B cell (primary cell): ENCODE measurements at regions not wholly inside any gene's neighbourhood (a gene's known extent, or its start where the extent isn't known, plus 50 kb on each side); places are given as distances from the start of the nearest gene placed in this dataset.

Experiments
- ATAC-seq: fragments of 200-7000 bp; cut with Tn5 transposase; one replicate; pipeline ENCODE4 v1.10.0; 2021; ENCODE audit warnings: low read depth, mild to moderate bottlenecking, moderate number of reproducible peaks, moderate library complexity
- CTCF ChIA-PET: fragments of 350-600 bp; sonication (Branson Sonifier 250); formaldehyde crosslinking; loops from one replicate; lab custom pipeline; 2021; ENCODE audit warnings: antibody characterized with exemption, inconsistent platforms; lab: Charles Lee
- POLR2A ChIA-PET: fragments of 350-600 bp; sonication (Branson Sonifier 250); formaldehyde crosslinking; loops from one replicate; lab custom pipeline; 2021; ENCODE audit warnings: antibody characterized with exemption; lab: Charles Lee
- DNase-seq: peaks from one replicate; pipeline ENCODE4 v3.0.0; 2013
- H2AFZ ChIP-seq: 2 replicates; pipeline ENCODE4 v1.6.1; 2012; ENCODE audit warnings: mild to moderate bottlenecking, low read depth, low read length; ENCODE audit not compliant: insufficient read depth, poor library complexity, severe bottlenecking
- H3K27ac ChIP-seq, 2 donors: 1 replicate in 1 of 2; 2 replicates in 1 of 2; pipeline ENCODE4 v1.5.1; 2012 to 2013; ENCODE audit warnings: low read length in 2 of 2, mild to moderate bottlenecking in 2 of 2, moderate library complexity in 1 of 2
- H3K27me3 ChIP-seq, 4 experiments: fragments of 200-600 bp in 1 of 4; sonication (generic) in 1 of 4; replicated peaks in 1 of 4; 1 replicate in 2 of 4; 2 replicates in 2 of 4; pipeline versions ENCODE4 v1.6.1 to v1.7.0; 2013 to 2016; ENCODE audit warnings: low read length in 3 of 4, mild to moderate bottlenecking in 2 of 4, mixed read lengths in 1 of 4, moderate library complexity in 1 of 4; ENCODE audit not compliant: insufficient read depth in 4 of 4, control insufficient read depth in 3 of 4; ENCODE audit errors: control extremely low read depth in 1 of 4
- H3K36me3 ChIP-seq, 2 experiments: replicated peaks in 1 of 2; 1 replicate in 1 of 2; 2 replicates in 1 of 2; pipeline versions ENCODE4 v1.6.1 to v1.7.1; 2013; ENCODE audit warnings: low read length in 1 of 2; ENCODE audit not compliant: insufficient read depth in 2 of 2, control insufficient read depth in 1 of 2; ENCODE audit errors: control extremely low read depth in 1 of 2, extremely low read depth in 1 of 2
- H3K4me1 ChIP-seq, 2 donors: fragments of 200-600 bp in 1 of 2; sonication (generic) in 1 of 2; 1 replicate in 1 of 2; 2 replicates in 1 of 2; pipeline versions ENCODE4 v1.5.1 to v1.6.1; 2013 to 2017; ENCODE audit warnings: low read length in 2 of 2; ENCODE audit not compliant: control insufficient read depth in 2 of 2, insufficient read depth in 2 of 2
- H3K4me2 ChIP-seq: replicated peaks from 2 replicates; pipeline ENCODE3; 2012; ENCODE audit warnings: mild to moderate bottlenecking, low read depth, low read length; ENCODE audit not compliant: poor library complexity, severe bottlenecking
- H3K4me3 ChIP-seq, 5 experiments: fragments of 200-600 bp in 1 of 5; sonication (generic) in 1 of 5; 1 replicate in 3 of 5; 2 replicates in 2 of 5; pipeline versions ENCODE4 v1.5.1 to v1.7.0; 2011 to 2016; ENCODE audit warnings: low read length in 4 of 5, mild to moderate bottlenecking in 4 of 5, low read depth in 2 of 5, control low read depth in 1 of 5, moderate library complexity in 1 of 5; ENCODE audit not compliant: insufficient read depth in 1 of 5; ENCODE audit errors: control extremely low read depth in 1 of 5, extremely low read depth in 1 of 5
- H3K79me2 ChIP-seq: fragments of 200-600 bp; sonication (generic); one replicate; pipeline ENCODE4 v1.6.0; 2016; ENCODE audit warnings: low read length; ENCODE audit not compliant: control insufficient read depth, insufficient read depth
- H3K9ac ChIP-seq: fragments of 200-600 bp; sonication (generic); 2 replicates; pipeline ENCODE4 v1.6.1; 2017; ENCODE audit warnings: mild to moderate bottlenecking, low read length, moderate library complexity
- H3K9me3 ChIP-seq, 3 donors: one replicate each; pipeline versions ENCODE4 v1.6.1 to v1.7.1; 2013; ENCODE audit warnings: low read length in 2 of 3; ENCODE audit not compliant: control insufficient read depth in 2 of 3, insufficient read depth in 1 of 3; ENCODE audit errors: control extremely low read depth in 1 of 3
- H4K20me1 ChIP-seq: 2 replicates; pipeline ENCODE4 v1.6.0; 2012; ENCODE audit warnings: mild to moderate bottlenecking, low read length; ENCODE audit not compliant: insufficient read depth, control insufficient read depth, poor library complexity, severe bottlenecking
- H3K27ac Mint-ChIP-seq: one replicate; pipeline ENCODE4 v1.8.0; 2021; ENCODE audit warnings: mixed read lengths
- H3K27me3 Mint-ChIP-seq: one replicate; pipeline ENCODE4 v1.8.0; 2021; ENCODE audit warnings: mixed read lengths
- H3K4me1 Mint-ChIP-seq: one replicate; pipeline ENCODE4 v1.8.0; 2021; ENCODE audit warnings: mixed read lengths
- H3K4me3 Mint-ChIP-seq: one replicate; pipeline ENCODE4 v1.8.0; 2021; ENCODE audit warnings: mixed read lengths
- H3K9me3 Mint-ChIP-seq: one replicate; pipeline ENCODE4 v1.8.0; 2022; ENCODE audit warnings: mixed read lengths; ENCODE audit not compliant: insufficient read depth
- EZH2 ChIP-seq: IDR thresholded peaks from 2 replicates; pipeline ENCODE4 v1.6.1; 2012; ENCODE audit warnings: borderline replicate concordance, low read depth, mild to moderate bottlenecking, moderate library complexity, low read length; ENCODE audit not compliant: insufficient read depth, poor library complexity, severe bottlenecking
- WGBS: methylation state at CpG from one replicate; pipeline ENCODE4 v1.1.5; 2013; ENCODE audit warnings: missing lambda C conversion rate; ENCODE audit not compliant: insufficient coverage; 5-methylcytosine and 5-hydroxymethylcytosine counted together
- intact Hi-C: fragments of 100-400 bp; cut with micrococcal nuclease; formaldehyde crosslinking; loops from one replicate; pipeline ENCODE4 v1.10.0; 2022
- TF ChIP-seq, protein P1 (sequence below): fragments of 200-600 bp; IDR thresholded peaks from one replicate; pipeline ENCODE4 v1.8.0; 2022; ENCODE audit warnings: antibody characterized with exemption, mild to moderate bottlenecking

DNA sequence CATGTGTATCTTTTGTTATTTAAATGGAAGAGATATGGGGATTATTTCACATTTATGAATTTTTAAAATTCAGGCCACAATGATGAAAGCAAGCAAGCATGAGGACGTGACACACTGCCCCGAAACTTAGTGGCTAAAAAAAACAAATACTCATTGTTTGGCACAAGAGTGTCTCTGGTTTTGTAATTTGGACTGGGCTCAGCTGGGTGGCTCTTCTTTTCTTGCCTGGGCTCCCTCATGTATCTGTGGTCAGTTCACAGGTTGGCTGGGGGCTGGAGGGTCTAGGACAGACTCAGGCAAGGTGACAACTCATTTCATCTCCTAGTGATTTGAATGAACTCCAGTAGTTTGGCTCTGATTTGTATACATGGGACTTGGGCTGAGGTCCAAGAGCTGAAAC lies 238.4 kb upstream of the PRKX start:
- H3K36me3 ChIP-seq, result no peaks in the 10 kb centered on the region
- no peak overlapping the region for H3K4me3 Mint-ChIP-seq
- TF ChIP-seq, protein P1, sequence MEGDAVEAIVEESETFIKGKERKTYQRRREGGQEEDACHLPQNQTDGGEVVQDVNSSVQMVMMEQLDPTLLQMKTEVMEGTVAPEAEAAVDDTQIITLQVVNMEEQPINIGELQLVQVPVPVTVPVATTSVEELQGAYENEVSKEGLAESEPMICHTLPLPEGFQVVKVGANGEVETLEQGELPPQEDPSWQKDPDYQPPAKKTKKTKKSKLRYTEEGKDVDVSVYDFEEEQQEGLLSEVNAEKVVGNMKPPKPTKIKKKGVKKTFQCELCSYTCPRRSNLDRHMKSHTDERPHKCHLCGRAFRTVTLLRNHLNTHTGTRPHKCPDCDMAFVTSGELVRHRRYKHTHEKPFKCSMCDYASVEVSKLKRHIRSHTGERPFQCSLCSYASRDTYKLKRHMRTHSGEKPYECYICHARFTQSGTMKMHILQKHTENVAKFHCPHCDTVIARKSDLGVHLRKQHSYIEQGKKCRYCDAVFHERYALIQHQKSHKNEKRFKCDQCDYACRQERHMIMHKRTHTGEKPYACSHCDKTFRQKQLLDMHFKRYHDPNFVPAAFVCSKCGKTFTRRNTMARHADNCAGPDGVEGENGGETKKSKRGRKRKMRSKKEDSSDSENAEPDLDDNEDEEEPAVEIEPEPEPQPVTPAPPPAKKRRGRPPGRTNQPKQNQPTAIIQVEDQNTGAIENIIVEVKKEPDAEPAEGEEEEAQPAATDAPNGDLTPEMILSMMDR, result no peak
- no peak for TF ChIP-seq EZH2
- H3K9me3 Mint-ChIP-seq, result no peaks in the 10 kb centered on the region
- no peaks in the 10 kb centered on the region for H3K9me3 ChIP-seq
- H3K4me2 ChIP-seq, result no peak overlapping the region
- H3K27me3 ChIP-seq, result no peaks in the 10 kb centered on the region
- 100% methylated on average over 1 of the region's 2 CpGs for WGBS
- no peak overlapping the region for H3K4me3 ChIP-seq
- no peaks in the 10 kb centered on the region for H3K4me1 ChIP-seq
- H4K20me1 ChIP-seq, result no peaks in the 10 kb centered on the region
- H3K27me3 Mint-ChIP-seq, result no peaks in the 10 kb centered on the region
- no peak overlapping the region for H3K27ac Mint-ChIP-seq
- no peak overlapping the region for H3K9ac ChIP-seq
- intact Hi-C loops, result no loop called here
- DNase-seq, result no peak
- H3K4me1 Mint-ChIP-seq, result no peaks in the 10 kb centered on the region
- ChIA-PET CTCF (no interaction called here), POLR2A (no interaction called here)
- H2AFZ ChIP-seq, result no peak overlapping the region
- no peak overlapping the region for H3K27ac ChIP-seq
- ATAC-seq, result no peak
- H3K79me2 ChIP-seq, result no peaks in the 10 kb centered on the region

DNA sequence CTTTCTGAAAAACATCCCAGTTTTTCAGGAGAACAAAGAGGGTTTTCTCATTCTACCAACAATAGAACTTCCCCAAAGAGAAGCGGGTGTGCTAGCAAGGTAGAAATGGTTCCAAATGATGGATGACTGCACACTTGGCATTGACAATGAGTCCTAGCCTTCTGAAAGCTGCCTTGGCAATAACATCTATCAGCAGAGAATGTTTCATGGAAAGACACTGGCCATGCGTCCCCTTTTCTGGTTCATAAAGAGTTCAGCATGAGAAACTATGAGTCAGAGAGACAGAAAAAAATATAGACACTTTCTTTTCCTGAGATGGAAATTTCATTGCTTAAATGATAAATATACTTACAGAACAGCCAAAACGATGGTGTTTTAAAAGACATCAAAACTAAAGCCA lies 236.9 kb upstream of the PRKX start:
- H3K27me3 Mint-ChIP-seq, result no peaks in the 10 kb centered on the region

More for the DNA sequence above, 236.9 kb upstream of the PRKX start:
- Histone ChIP-seq H3K9me3 (no peaks in the 10 kb centered on the region), H3K9ac (no peak overlapping the region), H2AFZ (no peak overlapping the region), H3K79me2 (no peaks in the 10 kb centered on the region), H3K36me3 (no peaks in the 10 kb centered on the region), H4K20me1 (no peaks in the 10 kb centered on the region), H3K4me3 (no peak overlapping the region), H3K27me3 (no peaks in the 10 kb centered on the region), H3K4me1 (no peaks in the 10 kb centered on the region), H3K4me2 (no peak overlapping the region), H3K27ac (no peak overlapping the region)
- Mint-ChIP-seq H3K4me3 (no peak overlapping the region), H3K9me3 (no peaks in the 10 kb centered on the region), H3K27ac (no peak overlapping the region), H3K4me1 (no peaks in the 10 kb centered on the region)
- ChIA-PET CTCF (no interaction called here), POLR2A (no interaction called here)
- ATAC-seq (no peak), DNase-seq (no peak)
- TF ChIP-seq, protein P1, result no peak
- no peak for TF ChIP-seq EZH2
- no CpG with 5 or more reads among the region's 3 CpGs for WGBS
- intact Hi-C loops, result no loop called here
